ENCODE measurements at regions not wholly inside any gene's neighbourhood (a gene's known extent, or its start where the extent isn't known, plus 50 kb on each side); places are given as distances from the start of the nearest gene placed in this dataset.

- no peaks in the 10 kb centered on the region for H3K9me3 ChIP-seq (ENCODE audit: low read length)
- H3K27me3 ChIP-seq (ENCODE audit: insufficient read depth, low read depth, low read length): no peaks in the 10 kb centered on the region
- no peak overlapping the region for H3K27ac ChIP-seq (ENCODE audit: low read length)
- no peaks in the 10 kb centered on the region for H3K36me3 ChIP-seq (ENCODE audit: insufficient read depth, low read length)
- H3K79me2 ChIP-seq (replicated peaks; ENCODE audit: insufficient read depth, low read length): no peaks in the 10 kb centered on the region
- no peak overlapping the region for H2AFZ ChIP-seq (ENCODE audit: low read depth, low read length)
- H3K4me3 ChIP-seq (ENCODE audit: low read length): no peak overlapping the region
- H3F3A ChIP-seq (ENCODE audit: insufficient read depth, low read length, poor library complexity, severe bottlenecking): no peaks in the 10 kb centered on the region
- H3K4me2 ChIP-seq (ENCODE audit: low read length): no peak overlapping the region
- H4K20me1 ChIP-seq (ENCODE audit: insufficient read depth): no peaks in the 10 kb centered on the region
- TF ChIP-seq TAF1 (IDR thresholded peaks at IDR 0.05; ENCODE audit: low read depth): no peak
- TF ChIP-seq EZH2 (IDR thresholded peaks at IDR 0.05; ENCODE audit: borderline replicate concordance, insufficient read depth, low read length, poor library complexity, severe bottlenecking): no peak
- TF ChIP-seq SMC3 (conservative IDR thresholded peaks at IDR 0.05; ENCODE audit: poor library complexity): no peak
- no peak for TF ChIP-seq REST (IDR thresholded peaks at IDR 0.05; ENCODE audit: borderline replicate concordance)
- H3K9me2 ChIP-seq (ENCODE audit: insufficient read depth, low read length): no peaks in the 10 kb centered on the region
- no peak overlapping the region for H3K9ac ChIP-seq (ENCODE audit: low read length)
These were observed 478.8 kb downstream of the EPHA3 start for GRCh38 chr3:89586256-89586655.

- H2AFZ ChIP-seq (ENCODE audit: low read depth, low read length): no peak overlapping the region
- no peak overlapping the region for H3K4me2 ChIP-seq (ENCODE audit: low read length)
- H3K4me3 ChIP-seq (ENCODE audit: low read length): no peak overlapping the region
- TF ChIP-seq SMC3 (conservative IDR thresholded peaks at IDR 0.05; ENCODE audit: poor library complexity): no peak
- TF ChIP-seq EP300 (conservative IDR thresholded peaks at IDR 0.05; ENCODE audit: poor library complexity, severe bottlenecking): no peak
- no peak for TF ChIP-seq MXI1 (conservative IDR thresholded peaks at IDR 0.05; ENCODE audit: poor library complexity, severe bottlenecking)
- no peaks in the 10 kb centered on the region for H3K27me3 ChIP-seq (ENCODE audit: insufficient read depth, low read depth, low read length)
- no peak overlapping the region for H3K9ac ChIP-seq (ENCODE audit: low read length)
- no peaks in the 10 kb centered on the region for H3K79me2 ChIP-seq (replicated peaks; ENCODE audit: insufficient read depth, low read length)
- no peak overlapping the region for H3K27ac ChIP-seq (ENCODE audit: low read length)
- no peaks in the 10 kb centered on the region for H3K9me2 ChIP-seq (ENCODE audit: insufficient read depth, low read length)
- no peaks in the 10 kb centered on the region for H3K36me3 ChIP-seq (ENCODE audit: insufficient read depth, low read length)
- no peaks in the 10 kb centered on the region for H3F3A ChIP-seq (ENCODE audit: insufficient read depth, low read length, poor library complexity, severe bottlenecking)
- no peaks in the 10 kb centered on the region for H3K9me3 ChIP-seq (ENCODE audit: low read length)
- H4K20me1 ChIP-seq (ENCODE audit: insufficient read depth): no peaks in the 10 kb centered on the region
These were observed 479.3 kb downstream of the EPHA3 start for GRCh38 chr3:89586676-89587075.

GRCh38 chr3:89606151-89606550 is 498.7 kb downstream of the EPHA3 start:
- H3K9me3 ChIP-seq (ENCODE audit: low read length): no peaks in the 10 kb centered on the region
- no peaks in the 10 kb centered on the region for H3F3A ChIP-seq (ENCODE audit: insufficient read depth, low read length, poor library complexity, severe bottlenecking)
- H3K36me3 ChIP-seq (ENCODE audit: insufficient read depth, low read length): no peaks in the 10 kb centered on the region
- H4K20me1 ChIP-seq (ENCODE audit: insufficient read depth): no peaks in the 10 kb centered on the region
- H3K27me3 ChIP-seq (ENCODE audit: insufficient read depth, low read depth, low read length): no peaks in the 10 kb centered on the region
- no peak overlapping the region for H3K4me2 ChIP-seq (ENCODE audit: low read length)
- no peak overlapping the region for H3K27ac ChIP-seq (ENCODE audit: low read length)
- H3K79me2 ChIP-seq (replicated peaks; ENCODE audit: insufficient read depth, low read length): no peaks in the 10 kb centered on the region
- H2AFZ ChIP-seq (ENCODE audit: low read depth, low read length): no peak overlapping the region
- H3K9ac ChIP-seq (ENCODE audit: low read length): no peak overlapping the region
- no peak overlapping the region for H3K4me3 ChIP-seq (ENCODE audit: low read length)
- TF ChIP-seq TAF1 (IDR thresholded peaks at IDR 0.05; ENCODE audit: low read depth) (no peak), CTCF (IDR thresholded peaks at IDR 0.05; ENCODE audit: poor library complexity, severe bottlenecking) (no peak), SMC3 (conservative IDR thresholded peaks at IDR 0.05; ENCODE audit: poor library complexity) (no peak), MXI1 (conservative IDR thresholded peaks at IDR 0.05; ENCODE audit: poor library complexity, severe bottlenecking) (no peak), RAD21 (conservative IDR thresholded peaks at IDR 0.05) (no peak), REST (IDR thresholded peaks at IDR 0.05; ENCODE audit: borderline replicate concordance) (no peak), EP300 (conservative IDR thresholded peaks at IDR 0.05; ENCODE audit: poor library complexity, severe bottlenecking) (no peak), EZH2 (IDR thresholded peaks at IDR 0.05; ENCODE audit: borderline replicate concordance, insufficient read depth, low read length, poor library complexity, severe bottlenecking) (no peak), POLR2AphosphoS5 (IDR thresholded peaks at IDR 0.05) (no peak)
- H3K9me2 ChIP-seq (ENCODE audit: insufficient read depth, low read length): no peaks in the 10 kb centered on the region
